ENCODE measurements at regions not wholly inside any gene's neighbourhood (a gene's known extent, or its start where the extent isn't known, plus 50 kb on each side); places are given as distances from the start of the nearest gene placed in this dataset.

DNA sequence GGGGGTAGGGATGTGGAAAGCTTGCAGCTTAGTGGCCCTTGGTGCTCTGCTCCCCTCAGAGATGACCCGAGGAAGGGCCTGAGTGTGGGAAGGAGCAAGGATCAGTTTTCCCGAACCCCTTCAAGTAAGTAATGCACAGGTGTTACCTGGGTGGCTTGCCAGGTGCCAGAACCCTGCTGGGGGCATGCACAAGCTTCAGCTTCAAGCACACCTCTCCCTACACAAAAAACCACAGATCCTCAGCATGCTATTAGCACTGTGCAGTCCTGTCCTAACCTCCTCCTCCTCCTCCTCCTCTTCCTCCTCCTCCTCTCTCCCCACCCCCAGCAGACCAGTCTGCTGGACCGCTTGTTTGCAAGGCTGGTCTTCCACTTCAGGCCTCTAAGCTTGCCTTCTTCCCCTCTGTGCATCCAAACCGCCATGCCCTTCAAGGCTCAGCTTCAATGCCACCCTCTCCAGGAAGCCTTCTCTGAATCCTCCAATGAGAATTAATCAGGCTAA, 114.8 kb downstream of the ACAA2 start:
- no peak overlapping the region for H4K8ac ChIP-seq (replicated peaks; ENCODE audit: insufficient read length, low read depth, low read length)

More for the DNA sequence above, 114.8 kb downstream of the ACAA2 start:
- no peaks in the 10 kb centered on the region for H3K79me2 ChIP-seq (ENCODE audit: insufficient read depth, low read length)
- no peak overlapping the region for H3K18ac ChIP-seq (ENCODE audit: insufficient read length, low read depth, low read length)
- no peaks in the 10 kb centered on the region for H3K79me1 ChIP-seq (ENCODE audit: insufficient read depth, low read depth, low read length, poor library complexity, severe bottlenecking)
- no peak overlapping the region; the same call in 1 of the 2 replicates for H3K14ac ChIP-seq (ENCODE audit: insufficient read depth, low read length)
- H3K36me3 Mint-ChIP-seq (ENCODE audit: insufficient read depth in 1 of 3, low read depth in 3 of 3): no peaks in the 10 kb centered on the region; a peak in 1 of 7 replicates
- no peak overlapping the region for H4K5ac ChIP-seq (ENCODE audit: insufficient read length, low read depth, low read length)
- H2BK20ac ChIP-seq (ENCODE audit: low read depth, low read length, poor library complexity, severe bottlenecking): no peak overlapping the region
- H3K4ac ChIP-seq (ENCODE audit: low read depth, low read length): no peak overlapping the region
- H3K23ac ChIP-seq (ENCODE audit: insufficient read length, low read depth, low read length): no peak overlapping the region
- DNase-seq: no peak
- no peak overlapping the region for H3T11ph ChIP-seq (ENCODE audit: low read length)
- no peaks in the 10 kb centered on the region for H3K9me3 Mint-ChIP-seq
- no peak overlapping the region for H3K9ac ChIP-seq (ENCODE audit: extremely low read depth, insufficient read length, low read length)
- H3K23me2 ChIP-seq (ENCODE audit: insufficient read length, low read depth, low read length, poor library complexity, severe bottlenecking): no peaks in the 10 kb centered on the region
- H3K4me2 ChIP-seq (ENCODE audit: insufficient read depth, insufficient read length, low read length): no peak overlapping the region
- H2BK12ac ChIP-seq (ENCODE audit: insufficient read length, low read depth, low read length): no peak overlapping the region
- H2BK120ac ChIP-seq (ENCODE audit: low read depth, low read length, poor library complexity, severe bottlenecking): no peak overlapping the region
- H2AK5ac ChIP-seq (ENCODE audit: insufficient read length, low read length): no peak overlapping the region
- H2AFZ ChIP-seq (ENCODE audit: low read length): no peak overlapping the region
- no peak overlapping the region; a peak in 1 of 7 replicates for H3K27ac Mint-ChIP-seq
- H3K9me3 ChIP-seq (ENCODE audit: control insufficient read depth, low read depth, low read length): no peaks in the 10 kb centered on the region
- no peak overlapping the region for H3K4me3 Mint-ChIP-seq
- no peak overlapping the region for H3K56ac ChIP-seq (ENCODE audit: insufficient read length, low read depth, low read length)
- no peak overlapping the region for H3K27ac ChIP-seq (ENCODE audit: insufficient read length, low read depth, low read length)
- H3K4me1 ChIP-seq (ENCODE audit: insufficient read depth, low read length): 0 out of 2 replicates have a peak, but pooled peaks cover 2% of the 10 kb centered on the region
- H4K20me1 ChIP-seq (ENCODE audit: control insufficient read depth, insufficient read depth, insufficient read length): no peaks in the 10 kb centered on the region
- peaks cover 4% of the 10 kb centered on the region; the same call in 1 of the 2 replicates for H3K27me3 Mint-ChIP-seq (ENCODE audit: low read depth)
- H2BK15ac ChIP-seq (ENCODE audit: low read depth, low read length): no peak overlapping the region
- TF ChIP-seq, protein P1, sequence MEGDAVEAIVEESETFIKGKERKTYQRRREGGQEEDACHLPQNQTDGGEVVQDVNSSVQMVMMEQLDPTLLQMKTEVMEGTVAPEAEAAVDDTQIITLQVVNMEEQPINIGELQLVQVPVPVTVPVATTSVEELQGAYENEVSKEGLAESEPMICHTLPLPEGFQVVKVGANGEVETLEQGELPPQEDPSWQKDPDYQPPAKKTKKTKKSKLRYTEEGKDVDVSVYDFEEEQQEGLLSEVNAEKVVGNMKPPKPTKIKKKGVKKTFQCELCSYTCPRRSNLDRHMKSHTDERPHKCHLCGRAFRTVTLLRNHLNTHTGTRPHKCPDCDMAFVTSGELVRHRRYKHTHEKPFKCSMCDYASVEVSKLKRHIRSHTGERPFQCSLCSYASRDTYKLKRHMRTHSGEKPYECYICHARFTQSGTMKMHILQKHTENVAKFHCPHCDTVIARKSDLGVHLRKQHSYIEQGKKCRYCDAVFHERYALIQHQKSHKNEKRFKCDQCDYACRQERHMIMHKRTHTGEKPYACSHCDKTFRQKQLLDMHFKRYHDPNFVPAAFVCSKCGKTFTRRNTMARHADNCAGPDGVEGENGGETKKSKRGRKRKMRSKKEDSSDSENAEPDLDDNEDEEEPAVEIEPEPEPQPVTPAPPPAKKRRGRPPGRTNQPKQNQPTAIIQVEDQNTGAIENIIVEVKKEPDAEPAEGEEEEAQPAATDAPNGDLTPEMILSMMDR (conservative IDR thresholded peaks at IDR 0.05): no peak
- WGBS (ENCODE audit: extremely low coverage, insufficient read length, low lambda C conversion rate): no CpG with 5 or more reads among the region's 4 CpGs
- no peak overlapping the region for H2BK5ac ChIP-seq (ENCODE audit: insufficient read length, low read length)
- no peak overlapping the region for H4K91ac ChIP-seq (ENCODE audit: insufficient read length, low read depth, low read length)
- H3K4me1 Mint-ChIP-seq: peaks cover 26 to 32% of the 10 kb centered on the region in 2 experiments
- no peaks in the 10 kb centered on the region for H3K27me3 ChIP-seq (ENCODE audit: insufficient read depth, low read length)
